H9 (cell line): ENCODE measurements at regions not wholly inside any gene's neighbourhood (a gene's known extent, or its start where the extent isn't known, plus 50 kb on each side); places are given as distances from the start of the nearest gene placed in this dataset.

Experiments used
- DNase-seq: peaks from one replicate; pipeline ENCODE4 v3.0.0-alpha.2; 2017
- H2AFZ ChIP-seq: one replicate; pipeline ENCODE4 v1.6.1; 2013; ENCODE audit warnings: mild to moderate bottlenecking, low read length, control low read depth, moderate library complexity
- H2AK5ac ChIP-seq: 2 replicates; pipeline ENCODE4 v1.6.1; 2013; ENCODE audit warnings: low read length, control low read depth, mixed read lengths; ENCODE audit not compliant: insufficient read length
- H2BK120ac ChIP-seq: one replicate; pipeline ENCODE4 v1.6.1; 2013; ENCODE audit warnings: low read depth, mild to moderate bottlenecking, low read length, control low read depth, inconsistent platforms; ENCODE audit not compliant: poor library complexity, severe bottlenecking
- H2BK12ac ChIP-seq: 2 replicates; pipeline ENCODE4 v1.6.1; 2013; ENCODE audit warnings: low read length, control low read depth, mixed read lengths, low read depth; ENCODE audit not compliant: insufficient read length
- H2BK15ac ChIP-seq: 2 replicates; pipeline ENCODE4 v1.6.1; 2013; ENCODE audit warnings: low read depth, low read length, control low read depth
- H2BK20ac ChIP-seq: one replicate; pipeline ENCODE4 v1.6.1; 2013; ENCODE audit warnings: low read depth, mild to moderate bottlenecking, low read length, control low read depth, inconsistent platforms; ENCODE audit not compliant: poor library complexity, severe bottlenecking
- H2BK5ac ChIP-seq: 2 replicates; pipeline ENCODE4 v1.6.1; 2013; ENCODE audit warnings: low read length, control low read depth, mixed read lengths; ENCODE audit not compliant: insufficient read length
- H3K14ac ChIP-seq: 2 replicates; pipeline ENCODE4 v1.6.1; 2013; ENCODE audit warnings: low read length, control low read depth; ENCODE audit not compliant: insufficient read depth
- H3K18ac ChIP-seq: 2 replicates; pipeline ENCODE4 v1.6.1; 2013; ENCODE audit warnings: low read depth, mild to moderate bottlenecking, mixed read lengths, low read length, control low read depth; ENCODE audit not compliant: insufficient read length
- H3K23ac ChIP-seq: 2 replicates; pipeline ENCODE4 v1.6.1; 2013; ENCODE audit warnings: low read length, control low read depth, mixed read lengths, low read depth; ENCODE audit not compliant: insufficient read length
- H3K23me2 ChIP-seq: 2 replicates; pipeline ENCODE4 v1.6.1; 2013; ENCODE audit warnings: low read depth, mild to moderate bottlenecking, mixed read lengths, low read length, control low read depth; ENCODE audit not compliant: insufficient read length, poor library complexity, severe bottlenecking
- H3K27ac ChIP-seq: 2 replicates; pipeline ENCODE4 v1.5.1; 2013; ENCODE audit warnings: low read length, control low read depth, mixed read lengths, low read depth; ENCODE audit not compliant: insufficient read length
- H3K27me3 ChIP-seq: 2 replicates; pipeline ENCODE4 v1.6.1; 2013; ENCODE audit warnings: low read length, control low read depth, inconsistent platforms; ENCODE audit not compliant: insufficient read depth
- H3K4ac ChIP-seq: 2 replicates; pipeline ENCODE4 v1.6.1; 2013; ENCODE audit warnings: low read depth, mild to moderate bottlenecking, control low read depth, inconsistent platforms, low read length, moderate library complexity
- H3K4me1 ChIP-seq: 2 replicates; pipeline ENCODE4 v1.6.1; 2013; ENCODE audit warnings: low read length, control low read depth, inconsistent platforms; ENCODE audit not compliant: insufficient read depth
- H3K4me2 ChIP-seq: 2 replicates; pipeline ENCODE4 v1.6.1; 2013; ENCODE audit warnings: low read length, control low read depth, mixed read lengths; ENCODE audit not compliant: insufficient read length, insufficient read depth
- H3K56ac ChIP-seq: 2 replicates; pipeline ENCODE4 v1.6.1; 2013; ENCODE audit warnings: low read depth, mild to moderate bottlenecking, mixed read lengths, low read length, control low read depth; ENCODE audit not compliant: insufficient read length
- H3K79me1 ChIP-seq: 2 replicates; pipeline ENCODE4 v1.6.1; 2013; ENCODE audit warnings: low read depth, mild to moderate bottlenecking, moderate library complexity, low read length, control low read depth, inconsistent platforms; ENCODE audit not compliant: insufficient read depth, poor library complexity, severe bottlenecking
- H3K79me2 ChIP-seq: 2 replicates; pipeline ENCODE4 v1.6.1; 2013; ENCODE audit warnings: low read length, control low read depth, inconsistent platforms; ENCODE audit not compliant: insufficient read depth
- H3K9ac ChIP-seq: 2 replicates; pipeline ENCODE4 v1.6.1; 2013; ENCODE audit warnings: low read length, control low read depth, mixed read lengths; ENCODE audit not compliant: insufficient read length; ENCODE audit errors: extremely low read depth
- H3K9me3 ChIP-seq: one replicate; pipeline ENCODE4 v1.6.1; 2013; ENCODE audit warnings: low read depth, low read length, inconsistent platforms; ENCODE audit not compliant: control insufficient read depth
- H3T11ph ChIP-seq: one replicate; pipeline ENCODE4 v1.6.1; 2013; ENCODE audit warnings: mild to moderate bottlenecking, low read length, control low read depth, inconsistent platforms
- H4K20me1 ChIP-seq: one replicate; pipeline ENCODE4 v1.6.1; 2013; ENCODE audit not compliant: control insufficient read depth, insufficient read length, insufficient read depth
- H4K5ac ChIP-seq: 2 replicates; pipeline ENCODE4 v1.6.1; 2013; ENCODE audit warnings: low read depth, mild to moderate bottlenecking, mixed read lengths, low read length, control low read depth; ENCODE audit not compliant: insufficient read length
- H4K8ac ChIP-seq: replicated peaks from 2 replicates; pipeline ENCODE4 v1.6.1; 2013; ENCODE audit warnings: low read length, control low read depth, mixed read lengths, low read depth; ENCODE audit not compliant: insufficient read length
- H4K91ac ChIP-seq: 2 replicates; pipeline ENCODE4 v1.6.1; 2013; ENCODE audit warnings: low read depth, mild to moderate bottlenecking, moderate library complexity, mixed read lengths, low read length, control low read depth; ENCODE audit not compliant: insufficient read length
- H3K27ac Mint-ChIP-seq, 3 experiments: 2 replicates in 2 of 3; 3 replicates in 1 of 3; pipeline ENCODE4 v1.8.0; 2020 to 2021; ENCODE audit warnings: mixed read lengths in 3 of 3, mild to moderate bottlenecking in 1 of 3, moderate library complexity in 1 of 3
- H3K27me3 Mint-ChIP-seq: 2 replicates; pipeline ENCODE4 v1.8.0; 2021; ENCODE audit warnings: low read depth, mild to moderate bottlenecking, moderate library complexity, mixed read lengths
- H3K36me3 Mint-ChIP-seq, 3 experiments: 2 replicates in 2 of 3; 3 replicates in 1 of 3; pipeline ENCODE4 v1.8.0; 2020 to 2021; ENCODE audit warnings: low read depth in 3 of 3, mixed read lengths in 3 of 3; ENCODE audit not compliant: insufficient read depth in 1 of 3
- H3K4me1 Mint-ChIP-seq, 2 experiments: 2 replicates each; pipeline ENCODE4 v1.8.0; 2020; ENCODE audit warnings: mixed read lengths in 2 of 2
- H3K4me3 Mint-ChIP-seq, 2 experiments: 2 replicates in 1 of 2; 3 replicates in 1 of 2; pipeline ENCODE4 v1.8.0; 2020 to 2021; ENCODE audit warnings: mild to moderate bottlenecking in 2 of 2, mixed read lengths in 2 of 2, moderate library complexity in 1 of 2
- H3K9me3 Mint-ChIP-seq, 2 experiments: 2 replicates in 1 of 2; 3 replicates in 1 of 2; pipeline ENCODE4 v1.8.0; 2020; ENCODE audit warnings: mild to moderate bottlenecking in 2 of 2, mixed read lengths in 2 of 2, moderate library complexity in 1 of 2
- CTCF ChIP-seq: fragments of 200-600 bp; sonication (generic); conservative IDR thresholded peaks from 3 replicates; pipeline ENCODE4 v1.8.0; 2021; ENCODE audit warnings: antibody characterized with exemption, mild to moderate bottlenecking
- WGBS: extraction: QIAGEN DNeasy Blood & Tissue Kit; methylation state at CpG from one replicate; pipeline ENCODE4 v1.1.7; 2013; ENCODE audit warnings: missing lambda C conversion rate, low lambda C conversion rate, mixed read lengths; ENCODE audit not compliant: insufficient read length; ENCODE audit errors: extremely low coverage; 5-methylcytosine and 5-hydroxymethylcytosine counted together

GRCh38 chr5:8570528-8570927 is 701.6 kb downstream of the MTRR start:
- Histone ChIP-seq H2BK12ac (no peak overlapping the region), H3K27me3 (no peaks in the 10 kb centered on the region), H3K18ac (no peak overlapping the region), H3K14ac (no peak overlapping the region), H3K4ac (no peak overlapping the region), H2AK5ac (no peak overlapping the region), H2AFZ (no peak overlapping the region), H2BK20ac (no peak overlapping the region), H4K5ac (no peak overlapping the region), H3K4me2 (no peak overlapping the region), H2BK15ac (no peak overlapping the region), H3K56ac (no peak overlapping the region), H3K27ac (no peak overlapping the region), H4K8ac (no peak overlapping the region), H3K23me2 (no peaks in the 10 kb centered on the region), H4K91ac (no peak overlapping the region), H2BK120ac (no peak overlapping the region), H2BK5ac (no peak overlapping the region), H3K23ac (no peak overlapping the region), H3T11ph (no peak overlapping the region), H3K9ac (no peak overlapping the region), H3K4me1 (peaks cover 3% of the 10 kb centered on the region; the same call in 1 of the 2 replicates), H3K79me2 (no peaks in the 10 kb centered on the region), H3K79me1 (no peaks in the 10 kb centered on the region), H3K9me3 (no peaks in the 10 kb centered on the region), H4K20me1 (no peaks in the 10 kb centered on the region)
- Mint-ChIP-seq H3K4me3 (no peak overlapping the region), H3K9me3 (no peaks in the 10 kb centered on the region), H3K27me3 (no peaks in the 10 kb centered on the region), H3K36me3 (no peaks in the 10 kb centered on the region), H3K27ac (no peak overlapping the region), H3K4me1 (peaks cover 8% of the 10 kb centered on the region in 2 experiments)
- TF ChIP-seq CTCF = no peak
- no CpG with 5 or more reads among the region's 3 CpGs for WGBS
- DNase-seq = no peak
